Cardiac muscle cell (in vitro differentiated cells and primary cell): ENCODE measurements at regions not wholly inside any gene's neighbourhood (a gene's known extent, or its start where the extent isn't known, plus 50 kb on each side); places are given as distances from the start of the nearest gene placed in this dataset.
"Not testable (repeated sequence)": the region's sequence is repeated elsewhere in the genome, so short reads cannot be mapped to it uniquely, and the experiment has no call there.

Experiments used
- DNase-seq, 2 donors: peaks; one replicate each; pipeline versions ENCODE4 v3.0.0 to v3.0.0-alpha.2; 2010 to 2017; ENCODE audit warnings: low read depth in 1 of 2, low spot score in 1 of 2
- H3K27ac ChIP-seq: fragments of 200-600 bp; sonication (generic); 2 replicates; pipeline ENCODE4 v1.5.1; 2016
- H3K27me3 ChIP-seq: fragments of 200-600 bp; sonication (generic); 2 replicates; pipeline ENCODE4 v1.6.0; 2016; ENCODE audit warnings: control low read depth
- H3K36me3 ChIP-seq: fragments of 200-600 bp; sonication (generic); 2 replicates; pipeline ENCODE4 v1.5.1; 2016; ENCODE audit warnings: control low read depth
- H3K4me1 ChIP-seq: fragments of 200-600 bp; sonication (generic); 2 replicates; pipeline ENCODE4 v1.8.1; 2017; ENCODE audit warnings: low read depth, mild to moderate bottlenecking, mixed run types
- H3K4me3 ChIP-seq: fragments of 200-600 bp; sonication (generic); 2 replicates; pipeline ENCODE4 v1.5.1; 2016; ENCODE audit warnings: mild to moderate bottlenecking
- H3K9me3 ChIP-seq: fragments of 200-600 bp; sonication (generic); 2 replicates; pipeline ENCODE4 v1.5.1; 2017; ENCODE audit warnings: low read depth, mild to moderate bottlenecking, control low read depth
- CTCF ChIP-seq: IDR thresholded peaks from 2 replicates; pipeline ENCODE4 v1.5.1; 2012; ENCODE audit warnings: low read depth, mild to moderate bottlenecking, low read length

- Histone ChIP-seq H3K4me1 (no peaks in the 10 kb centered on the region), H3K9me3 (no peaks in the 10 kb centered on the region), H3K27me3 (no peaks in the 10 kb centered on the region), H3K4me3 (no peak overlapping the region), H3K36me3 (no peaks in the 10 kb centered on the region), H3K27ac (no peak overlapping the region)
- TF ChIP-seq CTCF: no peak
- DNase-seq: no peak
These were observed 172.1 kb downstream of the TBC1D2B start for GRCh38 chr15:77905301-77905920.

- Histone ChIP-seq H3K4me3 (no peak overlapping the region), H3K4me1 (no peaks in the 10 kb centered on the region), H3K27me3 (no peaks in the 10 kb centered on the region), H3K36me3 (no peaks in the 10 kb centered on the region), H3K27ac (no peak overlapping the region), H3K9me3 (no peaks in the 10 kb centered on the region)
- no peak for TF ChIP-seq CTCF
- no peak for DNase-seq
These were observed 172.6 kb downstream of the TBC1D2B start for GRCh38 chr15:77904901-77905300.

- H3K4me1 ChIP-seq: no peaks in the 10 kb centered on the region
- no peak for DNase-seq
- no peak for TF ChIP-seq CTCF
These were observed 173.1 kb downstream of the TBC1D2B start for GRCh38 chr15:77904436-77904821.

GRCh38 chr15:77903761-77904435, 173.6 kb downstream of the TBC1D2B start:
- not testable (repeated sequence) for H3K4me1 ChIP-seq, DNase-seq, H3K9me3 ChIP-seq, H3K4me3 ChIP-seq, H3K27ac ChIP-seq, H3K27me3 ChIP-seq, H3K36me3 ChIP-seq

More at GRCh38 chr15:77904436-77904821, 173.1 kb downstream of the TBC1D2B start:
- H3K27me3 ChIP-seq: no peaks in the 10 kb centered on the region
- H3K36me3 ChIP-seq: no peaks in the 10 kb centered on the region
- H3K27ac ChIP-seq: no peak overlapping the region
- no peak overlapping the region for H3K4me3 ChIP-seq
- no peaks in the 10 kb centered on the region for H3K9me3 ChIP-seq

- not testable (repeated sequence) for H3K27me3 ChIP-seq, H3K4me1 ChIP-seq, H3K27ac ChIP-seq, H3K36me3 ChIP-seq, H3K4me3 ChIP-seq, H3K9me3 ChIP-seq
- peak; percentile 74 for TF ChIP-seq CTCF
- DNase-seq: peak; percentile 15 to 37
These were observed 174.4 kb downstream of the TBC1D2B start for GRCh38 chr15:77902921-77903760.
